Choroid plexus epithelial cell (primary cell): ENCODE measurements at regions not wholly inside any gene's neighbourhood (a gene's known extent, or its start where the extent isn't known, plus 50 kb on each side); places are given as distances from the start of the nearest gene placed in this dataset.

ENCODE experiments used
- DNase-seq: peaks from one replicate; pipeline ENCODE4 v3.0.0-alpha.2; 2010; ENCODE audit warnings: low read depth
- H3K4me3 ChIP-seq: 2 replicates; pipeline ENCODE4 v1.5.1; 2011; ENCODE audit warnings: low read depth, mild to moderate bottlenecking, control low read depth, low read length, moderate library complexity
- CTCF ChIP-seq: conservative IDR thresholded peaks from 2 replicates; pipeline ENCODE4 v1.5.1; 2011; ENCODE audit warnings: low read depth, mild to moderate bottlenecking, control low read depth, inconsistent platforms, low read length, moderate library complexity

- no peak overlapping the region for H3K4me3 ChIP-seq
- DNase-seq, result peak; percentile 10
- TF ChIP-seq CTCF, result no peak
Observed at GRCh38 chr5:117761186-117761585, 1186.6 kb upstream of the SEMA6A start.

GRCh38 chr5:117759849-117760499 lies 1185.4 kb upstream of the SEMA6A start:
- peak; percentile 1 for DNase-seq
- no peak overlapping the region for H3K4me3 ChIP-seq
- TF ChIP-seq CTCF, result no peak

- no peak for TF ChIP-seq CTCF
- DNase-seq, result no peak
- H3K4me3 ChIP-seq, result no peak overlapping the region
Observed at GRCh38 chr5:117752403-117752802, 1177.8 kb upstream of the SEMA6A start.

GRCh38 chr5:117748336-117748735 lies 1173.7 kb upstream of the SEMA6A start:
- no peak overlapping the region for H3K4me3 ChIP-seq
- no peak for TF ChIP-seq CTCF
- no peak for DNase-seq

- no peak for TF ChIP-seq CTCF
- H3K4me3 ChIP-seq, result no peak overlapping the region
- DNase-seq, result no peak
Observed at GRCh38 chr5:117743337-117743736, 1168.7 kb upstream of the SEMA6A start.

GRCh38 chr5:117741655-117742206 lies 1167.1 kb upstream of the SEMA6A start:
- no peak for DNase-seq
- no peak for TF ChIP-seq CTCF
- H3K4me3 ChIP-seq, result no peak overlapping the region

GRCh38 chr5:117740268-117740667 lies 1165.6 kb upstream of the SEMA6A start:
- TF ChIP-seq CTCF, result no peak
- no peak overlapping the region for H3K4me3 ChIP-seq
- DNase-seq, result no peak
